Endometrial microvascular endothelial cells (primary cell): ENCODE measurements at regions not wholly inside any gene's neighbourhood (a gene's known extent, or its start where the extent isn't known, plus 50 kb on each side); places are given as distances from the start of the nearest gene placed in this dataset.

Experiments
- in situ Hi-C: cut with HindIII; loops from 2 replicates; pipeline ENCODE4 v1.10.0; 2017; ENCODE audit warnings: low sequenced_read_pairs, low pct_unique_long_range_greater_than_20kb; ENCODE audit errors: inconsistent ontology term

GRCh38 chr13:107434347-107434746 lies 781.0 kb downstream of the LIG4 start:
- in situ Hi-C loops = no loop called here

GRCh38 chr13:107427536-107427935 lies 787.8 kb downstream of the LIG4 start:
- in situ Hi-C loops = no loop called here

GRCh38 chr13:107422421-107422820 lies 792.9 kb downstream of the LIG4 start:
- in situ Hi-C loops = no loop called here

- in situ Hi-C loops = no loop called here
Measured at GRCh38 chr13:107421951-107422350, 793.4 kb downstream of the LIG4 start.

- in situ Hi-C loops = no loop called here
Measured at GRCh38 chr13:107421028-107421427, 794.3 kb downstream of the LIG4 start.

- in situ Hi-C loops = no loop called here
Measured at GRCh38 chr13:107413005-107413404, 802.3 kb downstream of the LIG4 start.

- in situ Hi-C loops = no loop called here
Measured at GRCh38 chr13:107407074-107407473, 808.3 kb downstream of the LIG4 start.

GRCh38 chr13:107395927-107396662 lies 819.2 kb downstream of the LIG4 start:
- in situ Hi-C loops = no loop called here

- in situ Hi-C loops = no loop called here
Measured at GRCh38 chr13:107392205-107392604, 823.1 kb downstream of the LIG4 start.

GRCh38 chr13:107387525-107387924 lies 819.6 kb upstream of the ARGLU1 start:
- in situ Hi-C loops = no loop called here

GRCh38 chr13:107379407-107380155 lies 811.6 kb upstream of the ARGLU1 start:
- in situ Hi-C loops = no loop called here

GRCh38 chr13:107376341-107377125 lies 808.6 kb upstream of the ARGLU1 start:
- in situ Hi-C loops = no loop called here

- in situ Hi-C loops = no loop called here
Measured at GRCh38 chr13:107375701-107376340, 807.9 kb upstream of the ARGLU1 start.

- in situ Hi-C loops = no loop called here
Measured at GRCh38 chr13:107374038-107374437, 806.1 kb upstream of the ARGLU1 start.

GRCh38 chr13:107373551-107373950 lies 805.6 kb upstream of the ARGLU1 start:
- in situ Hi-C loops = no loop called here

- in situ Hi-C loops = no loop called here
Measured at GRCh38 chr13:107370015-107370785, 802.3 kb upstream of the ARGLU1 start.

GRCh38 chr13:107367258-107367657 lies 799.3 kb upstream of the ARGLU1 start:
- in situ Hi-C loops = no loop called here

GRCh38 chr13:107365466-107366215 lies 797.7 kb upstream of the ARGLU1 start:
- in situ Hi-C loops = no loop called here
